CD4-positive, alpha-beta memory T cell (primary cell): ENCODE measurements at regions not wholly inside any gene's neighbourhood (a gene's known extent, or its start where the extent isn't known, plus 50 kb on each side); places are given as distances from the start of the nearest gene placed in this dataset.

Experiments used
- CTCF ChIA-PET: fragments of 350-600 bp; sonication (Branson Sonifier 250); formaldehyde crosslinking; loops from one replicate; lab custom pipeline; 2021; ENCODE audit warnings: inconsistent platforms; ENCODE audit not compliant: partially characterized antibody; lab: Charles Lee
- POLR2A ChIA-PET: fragments of 350-600 bp; sonication (Branson Sonifier 250); formaldehyde crosslinking; loops from one replicate; lab custom pipeline; 2021; ENCODE audit not compliant: partially characterized antibody; lab: Charles Lee
- DNase-seq, 5 donors: peaks; one replicate each; pipeline versions ENCODE4 v3.0.0 to v3.0.0-alpha.2; 2020 to 2022; ENCODE audit warnings: mixed read lengths in 1 of 5
- H3K27ac ChIP-seq: one replicate; pipeline ENCODE4 v1.7.0; 2013; ENCODE audit warnings: low read depth, low read length
- H3K27me3 ChIP-seq: 2 replicates; pipeline ENCODE4 v1.7.0; 2013; ENCODE audit warnings: mild to moderate bottlenecking, low read length, moderate library complexity; ENCODE audit not compliant: insufficient read depth
- H3K36me3 ChIP-seq: 2 replicates; pipeline ENCODE4 v1.7.0; 2013; ENCODE audit warnings: mild to moderate bottlenecking, low read length, moderate library complexity; ENCODE audit not compliant: insufficient read depth
- H3K4me1 ChIP-seq: 2 replicates; pipeline ENCODE4 v1.7.0; 2013; ENCODE audit warnings: mild to moderate bottlenecking, low read length, moderate library complexity; ENCODE audit not compliant: insufficient read depth
- H3K4me3 ChIP-seq, 2 donors: one replicate each; pipeline ENCODE4 v1.7.0; 2013; ENCODE audit warnings: low read length in 2 of 2, mild to moderate bottlenecking in 1 of 2
- H3K9me3 ChIP-seq, 2 donors: one replicate each; pipeline ENCODE4 v1.7.0; 2013; ENCODE audit warnings: low read length in 2 of 2, control low read depth in 1 of 2; ENCODE audit not compliant: control insufficient read depth in 1 of 2
- H3K27ac Mint-ChIP-seq, 7 donors: one replicate each; pipeline ENCODE4 v1.8.0; 2020 to 2021; ENCODE audit warnings: mixed read lengths in 7 of 7, mild to moderate bottlenecking in 6 of 7, inconsistent platforms in 3 of 7, moderate library complexity in 3 of 7
- H3K27me3 Mint-ChIP-seq, 2 donors: one replicate each; pipeline ENCODE4 v1.8.0; 2020 to 2021; ENCODE audit warnings: mixed read lengths in 2 of 2
- H3K36me3 Mint-ChIP-seq, 2 donors: one replicate each; pipeline ENCODE4 v1.8.0; 2020 to 2021; ENCODE audit warnings: mixed read lengths in 2 of 2, inconsistent platforms in 1 of 2, mild to moderate bottlenecking in 1 of 2
- H3K4me1 Mint-ChIP-seq, 4 donors: one replicate each; pipeline ENCODE4 v1.8.0; 2020 to 2021; ENCODE audit warnings: mixed read lengths in 4 of 4, mild to moderate bottlenecking in 1 of 4
- H3K4me3 Mint-ChIP-seq, 8 donors: one replicate each; pipeline ENCODE4 v1.8.0; 2020 to 2021; ENCODE audit warnings: mixed read lengths in 8 of 8, mild to moderate bottlenecking in 7 of 8, moderate library complexity in 6 of 8, inconsistent platforms in 3 of 8
- H3K9me3 Mint-ChIP-seq, 8 donors: one replicate each; pipeline ENCODE4 v1.8.0; 2020 to 2021; ENCODE audit warnings: mixed read lengths in 8 of 8, mild to moderate bottlenecking in 5 of 8, inconsistent platforms in 3 of 8, moderate library complexity in 1 of 8
- intact Hi-C: fragments of 100-400 bp; cut with micrococcal nuclease; formaldehyde crosslinking; loops from one replicate; pipeline ENCODE4 v1.15.1; 2023

DNA sequence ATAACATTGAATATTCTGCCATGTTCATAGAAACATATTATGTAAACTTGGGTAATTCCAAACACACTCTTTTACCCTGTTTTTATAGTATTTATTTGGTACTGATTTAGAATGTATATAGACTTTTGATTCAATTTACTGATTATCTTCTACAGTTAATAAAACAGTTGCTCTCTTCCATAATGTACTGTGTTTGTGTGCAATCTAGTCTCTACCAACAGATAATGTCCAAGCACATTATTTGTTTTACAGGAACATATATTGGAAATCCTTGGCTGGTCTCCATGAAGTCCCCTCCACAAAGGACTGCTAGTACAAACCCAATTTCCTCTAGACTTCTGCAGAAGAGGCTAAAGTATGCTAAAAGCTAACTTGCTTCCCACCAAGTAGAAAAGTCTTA is 386.6 kb downstream of the RND3 start:
- Mint-ChIP-seq H3K36me3 (no peaks in the 10 kb centered on the region), H3K27ac (no peak overlapping the region), H3K9me3 (peaks cover 0 to 3% (median 1%) of the 10 kb centered on the region in 8 donors), H3K27me3 (no peaks in the 10 kb centered on the region), H3K4me3 (no peak overlapping the region), H3K4me1 (no peaks in the 10 kb centered on the region)
- H3K4me3 ChIP-seq: no peak overlapping the region
- DNase-seq: no peak
- intact Hi-C loops: no loop called here
- no peaks in the 10 kb centered on the region for H3K36me3 ChIP-seq
- no peak overlapping the region for H3K27ac ChIP-seq
- CTCF ChIA-PET: interaction anchor here (0.5 kb wide), 1 partner anchor 689 kb away, joined by 3 read pairs; no protein-coding TSS in a partner anchor
- H3K9me3 ChIP-seq: no peaks in the 10 kb centered on the region
- H3K4me1 ChIP-seq: no peaks in the 10 kb centered on the region
- no peaks in the 10 kb centered on the region for H3K27me3 ChIP-seq
- POLR2A ChIA-PET: no interaction called here

GRCh38 chr2:150100336-150100735 is 387.1 kb downstream of the RND3 start:
- no peak overlapping the region for H3K4me3 Mint-ChIP-seq
- ChIA-PET POLR2A (no interaction called here), CTCF (interaction anchor here (0.5 kb wide), 1 partner anchor 690 kb away, joined by 3 read pairs; no protein-coding TSS in a partner anchor)
- no peaks in the 10 kb centered on the region for H3K36me3 ChIP-seq
- H3K36me3 Mint-ChIP-seq: no peaks in the 10 kb centered on the region
- no peaks in the 10 kb centered on the region for H3K27me3 Mint-ChIP-seq
- H3K27ac Mint-ChIP-seq: no peak overlapping the region
- H3K9me3 Mint-ChIP-seq: peaks cover 0 to 6% (median 1%) of the 10 kb centered on the region in 8 donors
- H3K4me3 ChIP-seq: no peak overlapping the region
- H3K27ac ChIP-seq: no peak overlapping the region
- no peaks in the 10 kb centered on the region for H3K9me3 ChIP-seq
- no peaks in the 10 kb centered on the region for H3K4me1 ChIP-seq
- no peaks in the 10 kb centered on the region for H3K27me3 ChIP-seq
- H3K4me1 Mint-ChIP-seq: no peaks in the 10 kb centered on the region
- DNase-seq: no peak
- intact Hi-C loops: no loop called here

GRCh38 chr2:150099805-150100204 is 387.7 kb downstream of the RND3 start:
- H3K4me1 ChIP-seq: no peaks in the 10 kb centered on the region
- no peaks in the 10 kb centered on the region for H3K27me3 ChIP-seq
- intact Hi-C loops: no loop called here
- Mint-ChIP-seq H3K27ac (no peak overlapping the region), H3K27me3 (no peaks in the 10 kb centered on the region), H3K36me3 (no peaks in the 10 kb centered on the region), H3K4me3 (no peak overlapping the region), H3K4me1 (no peaks in the 10 kb centered on the region), H3K9me3 (peaks cover 0 to 6% (median 0%) of the 10 kb centered on the region in 8 donors)
- ChIA-PET CTCF (no interaction called here), POLR2A (no interaction called here)
- H3K9me3 ChIP-seq: no peaks in the 10 kb centered on the region
- H3K4me3 ChIP-seq: no peak overlapping the region
- H3K36me3 ChIP-seq: no peaks in the 10 kb centered on the region
- DNase-seq: no peak
- no peak overlapping the region for H3K27ac ChIP-seq

- DNase-seq: no peak
- Mint-ChIP-seq H3K4me1 (no peaks in the 10 kb centered on the region), H3K27me3 (no peaks in the 10 kb centered on the region), H3K4me3 (no peak overlapping the region), H3K36me3 (no peaks in the 10 kb centered on the region), H3K9me3 (peaks cover 0 to 3% (median under 1%) of the 10 kb centered on the region in 8 donors), H3K27ac (no peak overlapping the region)
- Histone ChIP-seq H3K36me3 (no peaks in the 10 kb centered on the region), H3K4me1 (no peaks in the 10 kb centered on the region), H3K4me3 (no peak overlapping the region), H3K27ac (no peak overlapping the region), H3K27me3 (no peaks in the 10 kb centered on the region), H3K9me3 (no peaks in the 10 kb centered on the region)
- intact Hi-C loops: no loop called here
- ChIA-PET CTCF (no interaction called here), POLR2A (no interaction called here)
These were observed 389.5 kb downstream of the RND3 start for GRCh38 chr2:150097901-150098531.

DNA sequence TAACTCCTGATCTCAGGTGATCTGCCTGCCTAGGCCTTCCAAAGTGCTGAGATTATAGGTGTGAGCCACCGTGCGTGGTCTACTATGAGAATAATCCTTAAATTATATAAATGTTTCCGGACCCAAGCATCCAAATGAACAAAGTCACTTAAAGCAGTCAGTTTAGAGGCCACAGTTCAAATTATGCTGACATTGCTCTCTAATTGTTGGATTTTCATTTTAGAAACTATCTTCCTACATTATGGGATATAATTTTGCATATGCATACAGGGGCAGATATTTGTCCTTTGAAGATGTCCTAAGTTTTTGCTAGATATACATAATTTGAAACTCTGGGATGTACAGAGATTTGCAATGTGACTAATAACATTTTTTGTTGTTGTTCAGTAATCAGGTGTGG is 390.1 kb downstream of the RND3 start:
- peaks cover 0 to 3% (median 0%) of the 10 kb centered on the region in 8 donors for H3K9me3 Mint-ChIP-seq
- no peak overlapping the region for H3K4me3 Mint-ChIP-seq
- Histone ChIP-seq H3K9me3 (no peaks in the 10 kb centered on the region), H3K4me1 (no peaks in the 10 kb centered on the region), H3K27me3 (no peaks in the 10 kb centered on the region), H3K36me3 (no peaks in the 10 kb centered on the region), H3K27ac (no peak overlapping the region), H3K4me3 (no peak overlapping the region)
- H3K27ac Mint-ChIP-seq: no peak overlapping the region
- no peaks in the 10 kb centered on the region for H3K36me3 Mint-ChIP-seq
- no peaks in the 10 kb centered on the region for H3K4me1 Mint-ChIP-seq
- ChIA-PET CTCF (no interaction called here), POLR2A (no interaction called here)
- no peaks in the 10 kb centered on the region for H3K27me3 Mint-ChIP-seq
- DNase-seq: no peak
- intact Hi-C loops: no loop called here

- no peak for DNase-seq
- no peak overlapping the region for H3K4me3 ChIP-seq
- ChIA-PET POLR2A (no interaction called here), CTCF (no interaction called here)
- H3K36me3 ChIP-seq: no peaks in the 10 kb centered on the region
- Mint-ChIP-seq H3K9me3 (peaks cover 0 to 3% (median 0%) of the 10 kb centered on the region in 8 donors), H3K4me3 (no peak overlapping the region), H3K4me1 (no peaks in the 10 kb centered on the region), H3K36me3 (no peaks in the 10 kb centered on the region), H3K27me3 (no peaks in the 10 kb centered on the region), H3K27ac (no peak overlapping the region)
- H3K9me3 ChIP-seq: no peaks in the 10 kb centered on the region
- H3K27me3 ChIP-seq: no peaks in the 10 kb centered on the region
- H3K4me1 ChIP-seq: no peaks in the 10 kb centered on the region
- H3K27ac ChIP-seq: no peak overlapping the region
- intact Hi-C loops: no loop called here
These were observed 391.9 kb downstream of the RND3 start for GRCh38 chr2:150095361-150096095.

DNA sequence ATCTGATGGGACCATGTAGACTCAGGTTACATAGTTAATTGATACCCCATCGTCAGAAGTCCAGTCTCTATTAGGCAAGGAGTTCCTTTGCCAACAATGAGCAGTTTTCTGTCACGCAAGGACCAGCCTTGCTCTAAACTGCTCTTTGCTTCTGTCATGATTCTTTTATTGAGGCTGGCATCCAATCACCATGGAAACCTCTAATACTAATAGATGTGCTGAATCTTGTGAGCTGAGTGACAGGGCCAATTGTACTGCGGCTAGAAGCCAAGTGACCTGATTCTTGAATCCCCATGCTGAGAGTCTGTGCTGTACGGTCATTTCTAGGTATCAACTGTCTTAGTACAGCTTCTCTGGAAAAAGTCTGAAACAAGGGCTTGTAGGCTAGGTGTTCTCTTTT is 395.6 kb downstream of the RND3 start:
- intact Hi-C loops: no loop called here
- Histone ChIP-seq H3K36me3 (no peaks in the 10 kb centered on the region), H3K27ac (no peak overlapping the region), H3K4me1 (no peaks in the 10 kb centered on the region), H3K4me3 (no peak overlapping the region), H3K27me3 (no peaks in the 10 kb centered on the region), H3K9me3 (no peaks in the 10 kb centered on the region)
- CTCF ChIA-PET: no interaction called here
- no peak for DNase-seq
- Mint-ChIP-seq H3K36me3 (no peaks in the 10 kb centered on the region), H3K27ac (no peak overlapping the region), H3K27me3 (no peaks in the 10 kb centered on the region), H3K9me3 (peaks cover 0 to 3% (median 0%) of the 10 kb centered on the region in 8 donors), H3K4me1 (no peaks in the 10 kb centered on the region), H3K4me3 (no peak overlapping the region)
- POLR2A ChIA-PET: no interaction called here
